ENCODE measurements at regions not wholly inside any gene's neighbourhood (a gene's known extent, or its start where the extent isn't known, plus 50 kb on each side); places are given as distances from the start of the nearest gene placed in this dataset.

DNA sequence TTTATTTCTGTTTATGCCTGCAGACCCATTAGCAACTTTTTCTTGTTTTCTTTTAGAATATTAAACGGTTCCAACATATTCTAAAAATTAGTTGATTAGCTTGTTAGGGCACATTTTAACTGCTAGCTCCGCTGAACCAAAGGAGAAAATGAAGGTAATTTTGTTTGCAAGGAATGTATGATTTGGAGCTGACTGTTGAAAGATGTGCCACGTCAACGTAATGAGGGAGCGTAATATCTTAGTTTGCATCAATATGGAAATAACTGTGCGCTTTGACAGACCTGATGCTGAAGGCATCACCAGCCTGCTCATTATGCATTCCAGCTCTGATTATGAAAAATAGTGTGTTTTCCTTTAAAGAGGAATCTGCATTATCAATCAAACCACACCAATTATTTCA, 102.0 kb upstream of the CTBP2 start:
- FAIRE-seq (peak; percentile 46), DNase-seq (ENCODE audit: low read depth, low spot score) (no peak)
- H3K9ac ChIP-seq (ENCODE audit: control insufficient read depth, extremely low read depth, insufficient read depth, low read length) = no peak overlapping the region
- no peaks in the 10 kb centered on the region for H3K79me2 ChIP-seq (ENCODE audit: control insufficient read depth, insufficient read depth, low read length)
- no peaks in the 10 kb centered on the region for H3K9me3 ChIP-seq (ENCODE audit: control insufficient read depth, low read depth, low read length)
- no peak overlapping the region for H3K4me2 ChIP-seq (ENCODE audit: control insufficient read depth, extremely low read depth, insufficient read depth, low read depth, low read length)
- H4K20me1 ChIP-seq (ENCODE audit: control insufficient read depth, extremely low read depth, insufficient read depth, low read length) = no peaks in the 10 kb centered on the region
- no peaks in the 10 kb centered on the region for H3K36me3 ChIP-seq (ENCODE audit: control insufficient read depth in 2 of 2, extremely low read depth in 1 of 2, insufficient read depth in 2 of 2, low read length in 2 of 2)
- H3K27ac ChIP-seq (ENCODE audit: control insufficient read depth, insufficient read depth, low read length) = no peak overlapping the region
- no peaks in the 10 kb centered on the region for H3K27me3 ChIP-seq (ENCODE audit: control insufficient read depth, extremely low read depth, insufficient read depth, low read length)
- H3K4me3 ChIP-seq (ENCODE audit: control insufficient read depth in 2 of 3, extremely low read depth in 1 of 3, insufficient read depth in 2 of 3, low read depth in 1 of 3, low read length in 3 of 3) = no peak overlapping the region
- peaks cover 40% of the 10 kb centered on the region for H3K4me1 ChIP-seq (ENCODE audit: control insufficient read depth, extremely low read depth, insufficient read depth, low read length)
- TF ChIP-seq CTCF (optimal IDR thresholded peaks at IDR 0.05 in 1 of 3, IDR thresholded peaks at IDR 0.05 in 1 of 3, conservative IDR thresholded peaks at IDR 0.05 in 1 of 3; ENCODE audit: extremely low read depth in 1 of 3, insufficient read depth in 2 of 3, low read length in 3 of 3) = no peak
- TF ChIP-seq EZH2 (IDR thresholded peaks at IDR 0.05; ENCODE audit: low read length) = no peak
- dilution Hi-C loops (cut with MboI; ENCODE audit: extremely low pct_ligation_motif_present, low sequenced_read_pairs) = no loop called here
- H2AFZ ChIP-seq (ENCODE audit: control insufficient read depth, low read length) = no peak overlapping the region
- H3K9me1 ChIP-seq (ENCODE audit: control insufficient read depth, extremely low read depth, insufficient read depth, low read length) = no peaks in the 10 kb centered on the region

GRCh38 chr10:125261491-125262186, 101.3 kb upstream of the CTBP2 start:
- dilution Hi-C loops (cut with MboI; ENCODE audit: extremely low pct_ligation_motif_present, low sequenced_read_pairs) = no loop called here
- H3K4me2 ChIP-seq (ENCODE audit: control insufficient read depth, extremely low read depth, insufficient read depth, low read depth, low read length) = no peak overlapping the region
- H4K20me1 ChIP-seq (ENCODE audit: control insufficient read depth, extremely low read depth, insufficient read depth, low read length) = no peaks in the 10 kb centered on the region
- H3K79me2 ChIP-seq (ENCODE audit: control insufficient read depth, insufficient read depth, low read length) = no peaks in the 10 kb centered on the region
- TF ChIP-seq CTCF (optimal IDR thresholded peaks at IDR 0.05 in 1 of 3, IDR thresholded peaks at IDR 0.05 in 1 of 3, conservative IDR thresholded peaks at IDR 0.05 in 1 of 3; ENCODE audit: extremely low read depth in 1 of 3, insufficient read depth in 2 of 3, low read length in 3 of 3) (no peak), EZH2 (IDR thresholded peaks at IDR 0.05; ENCODE audit: low read length) (no peak)
- H3K9me3 ChIP-seq (ENCODE audit: control insufficient read depth, low read depth, low read length) = no peaks in the 10 kb centered on the region
- H3K27me3 ChIP-seq (ENCODE audit: control insufficient read depth, extremely low read depth, insufficient read depth, low read length) = no peaks in the 10 kb centered on the region
- no peaks in the 10 kb centered on the region for H3K36me3 ChIP-seq (ENCODE audit: control insufficient read depth in 2 of 2, extremely low read depth in 1 of 2, insufficient read depth in 2 of 2, low read length in 2 of 2)
- no peak overlapping the region for H3K4me3 ChIP-seq (ENCODE audit: control insufficient read depth in 2 of 3, extremely low read depth in 1 of 3, insufficient read depth in 2 of 3, low read depth in 1 of 3, low read length in 3 of 3)
- no peak overlapping the region for H3K9ac ChIP-seq (ENCODE audit: control insufficient read depth, extremely low read depth, insufficient read depth, low read length)
- FAIRE-seq = no peak
- no peak overlapping the region for H3K27ac ChIP-seq (ENCODE audit: control insufficient read depth, insufficient read depth, low read length)
- H3K9me1 ChIP-seq (ENCODE audit: control insufficient read depth, extremely low read depth, insufficient read depth, low read length) = no peaks in the 10 kb centered on the region
- H2AFZ ChIP-seq (ENCODE audit: control insufficient read depth, low read length) = no peak overlapping the region
- peaks cover 40% of the 10 kb centered on the region for H3K4me1 ChIP-seq (ENCODE audit: control insufficient read depth, extremely low read depth, insufficient read depth, low read length)
- no peak for DNase-seq (ENCODE audit: low read depth, low spot score)

Data from keratinocyte (primary cell).